Activated CD8-positive, alpha-beta T cell treated with anti-CD3 and anti-CD28 coated beads for 36 hours (primary cell): ENCODE measurements at regions not wholly inside any gene's neighbourhood (a gene's known extent, or its start where the extent isn't known, plus 50 kb on each side); places are given as distances from the start of the nearest gene placed in this dataset.
"Not testable (repeated sequence)": the region's sequence is repeated elsewhere in the genome, so short reads cannot be mapped to it uniquely, and the experiment has no call there.

ENCODE experiments used
- ATAC-seq: fragments of 200-7000 bp; cut with Tn5 transposase; one replicate; pipeline ENCODE4 v1.10.0; 2021; ENCODE audit warnings: mild to moderate bottlenecking, moderate library complexity
- CTCF ChIA-PET: fragments of 350-600 bp; sonication (Branson Sonifier 250); formaldehyde crosslinking; loops from one replicate; lab custom pipeline; 2021; ENCODE audit warnings: antibody characterized with exemption; lab: Charles Lee
- POLR2A ChIA-PET: fragments of 350-600 bp; sonication (Branson Sonifier 250); formaldehyde crosslinking; loops from one replicate; lab custom pipeline; 2021; ENCODE audit warnings: antibody characterized with exemption; lab: Charles Lee
- DNase-seq: peaks from one replicate; pipeline ENCODE4 v3.0.0-alpha.2; 2020
- H3K27ac Mint-ChIP-seq: one replicate; pipeline ENCODE4 v1.8.0; 2021; ENCODE audit warnings: mild to moderate bottlenecking, mixed read lengths
- H3K27me3 Mint-ChIP-seq: one replicate; pipeline ENCODE4 v1.8.0; 2021; ENCODE audit warnings: mixed read lengths
- H3K36me3 Mint-ChIP-seq: one replicate; pipeline ENCODE4 v1.8.0; 2021; ENCODE audit warnings: low read depth, mixed read lengths
- H3K4me1 Mint-ChIP-seq: one replicate; pipeline ENCODE4 v1.8.0; 2021; ENCODE audit warnings: low read depth, mixed read lengths
- H3K4me3 Mint-ChIP-seq: one replicate; pipeline ENCODE4 v1.8.0; 2021; ENCODE audit warnings: mild to moderate bottlenecking, moderate library complexity, mixed read lengths
- H3K9me3 Mint-ChIP-seq: one replicate; pipeline ENCODE4 v1.8.0; 2021; ENCODE audit warnings: mixed read lengths
- CTCF ChIP-seq: fragments of 200-600 bp; IDR thresholded peaks from one replicate; pipeline ENCODE4 v1.8.0; 2022; ENCODE audit warnings: antibody characterized with exemption, mild to moderate bottlenecking
- intact Hi-C: fragments of 100-400 bp; cut with micrococcal nuclease; formaldehyde crosslinking; loops from one replicate; pipeline ENCODE4 v1.10.0; 2022

GRCh38 chr4:117157360-117157759 is 72.0 kb upstream of the TRAM1L1 start:
- ChIA-PET CTCF (no interaction called here), POLR2A (no interaction called here)
- Mint-ChIP-seq H3K27me3 (no peaks in the 10 kb centered on the region), H3K4me1 (no peaks in the 10 kb centered on the region), H3K9me3 (no peaks in the 10 kb centered on the region), H3K4me3 (no peak overlapping the region), H3K27ac (no peak overlapping the region), H3K36me3 (no peaks in the 10 kb centered on the region)
- TF ChIP-seq CTCF = no peak
- ATAC-seq (no peak), DNase-seq (no peak)
- intact Hi-C loops = no loop called here

DNA sequence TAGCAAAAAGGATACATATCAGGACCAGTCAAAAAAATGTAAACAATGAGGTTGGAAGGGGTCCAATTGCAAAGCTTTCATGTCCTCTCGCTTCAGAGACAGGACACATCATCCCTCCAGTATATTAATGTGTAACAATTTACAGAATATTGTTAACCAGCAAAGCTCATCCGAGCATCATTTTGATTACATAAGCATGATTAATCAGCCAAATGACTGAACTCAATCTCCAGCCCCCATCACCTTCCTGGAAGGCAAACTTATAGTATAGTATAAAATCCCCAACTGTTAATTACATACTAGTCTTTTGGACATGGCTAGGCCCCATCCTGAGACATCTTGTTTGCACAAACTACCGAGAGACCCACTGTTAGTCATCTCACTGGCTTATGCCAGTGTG is 77.6 kb upstream of the TRAM1L1 start:
- H3K4me1 Mint-ChIP-seq = no peaks in the 10 kb centered on the region
- DNase-seq (no peak), ATAC-seq (no peak)
- no peaks in the 10 kb centered on the region for H3K27me3 Mint-ChIP-seq
- TF ChIP-seq CTCF = no peak
- ChIA-PET POLR2A (no interaction called here), CTCF (no interaction called here)
- no peaks in the 10 kb centered on the region for H3K9me3 Mint-ChIP-seq
- no peak overlapping the region for H3K4me3 Mint-ChIP-seq
- H3K36me3 Mint-ChIP-seq = no peaks in the 10 kb centered on the region
- no peak overlapping the region for H3K27ac Mint-ChIP-seq
- intact Hi-C loops = no loop called here

- DNase-seq (no peak), ATAC-seq (no peak)
- Mint-ChIP-seq H3K27me3 (no peaks in the 10 kb centered on the region), H3K36me3 (no peaks in the 10 kb centered on the region), H3K9me3 (no peaks in the 10 kb centered on the region), H3K4me3 (no peak overlapping the region), H3K27ac (no peak overlapping the region), H3K4me1 (no peaks in the 10 kb centered on the region)
- POLR2A ChIA-PET = no interaction called here
- CTCF ChIA-PET = no interaction called here
- no peak for TF ChIP-seq CTCF
- intact Hi-C loops = no loop called here
Measured at GRCh38 chr4:117164338-117164737, 79.0 kb upstream of the TRAM1L1 start.

DNA sequence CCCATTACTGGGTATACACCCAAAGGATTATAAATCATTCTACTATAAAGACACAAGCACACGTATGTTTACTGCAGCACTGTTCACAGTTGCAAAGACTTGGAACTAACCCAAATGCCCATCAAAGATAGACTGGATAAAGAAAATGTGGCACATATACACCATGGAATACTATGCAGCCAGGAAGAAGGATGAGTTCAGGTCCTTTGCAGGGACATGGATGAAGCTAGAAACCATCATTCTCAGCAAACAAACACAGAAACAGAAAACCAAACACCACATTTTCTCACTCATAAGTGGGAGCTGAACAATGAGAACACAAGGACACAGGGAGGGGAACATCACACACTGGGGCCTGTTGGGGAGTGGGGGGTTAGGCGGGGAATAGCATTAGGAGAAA is 90.0 kb upstream of the TRAM1L1 start:
- ATAC-seq, H3K27ac Mint-ChIP-seq, H3K36me3 Mint-ChIP-seq, CTCF ChIA-PET, H3K4me3 Mint-ChIP-seq, intact Hi-C loops, H3K9me3 Mint-ChIP-seq, H3K27me3 Mint-ChIP-seq, H3K4me1 Mint-ChIP-seq, POLR2A ChIA-PET, DNase-seq: not testable (repeated sequence)

DNA sequence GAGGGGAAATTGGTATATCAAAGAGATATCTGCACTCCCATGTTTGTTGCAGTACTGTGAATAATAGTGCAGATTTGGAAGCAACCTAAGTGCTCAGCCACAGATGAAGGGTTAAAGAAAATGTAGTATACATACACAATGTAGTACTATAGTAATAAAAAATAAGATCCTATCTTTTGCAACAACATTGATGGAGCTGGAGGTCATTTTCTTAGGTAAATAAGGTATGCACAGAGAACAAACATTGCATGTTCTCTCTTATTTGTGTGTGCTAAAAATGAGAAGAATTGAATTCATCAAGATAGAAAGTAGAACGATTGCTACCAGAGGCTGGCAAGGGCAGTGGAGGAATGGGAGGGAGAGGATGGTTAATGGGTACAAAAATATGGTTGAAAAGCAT is 117.9 kb upstream of the TRAM1L1 start:
- CTCF ChIA-PET = interaction anchor here (1.1 kb wide), 1 partner anchor 8 kb away, joined by 3 read pairs; no protein-coding TSS in a partner anchor
- no peak for TF ChIP-seq CTCF
- no peaks in the 10 kb centered on the region for H3K27me3 Mint-ChIP-seq
- no peak overlapping the region for H3K4me3 Mint-ChIP-seq
- DNase-seq = no peak
- peaks cover 2% of the 10 kb centered on the region for H3K9me3 Mint-ChIP-seq
- H3K4me1 Mint-ChIP-seq = no peaks in the 10 kb centered on the region
- intact Hi-C loops = no loop called here
- no peaks in the 10 kb centered on the region for H3K36me3 Mint-ChIP-seq
- ATAC-seq = no peak
- H3K27ac Mint-ChIP-seq = no peak overlapping the region
- POLR2A ChIA-PET = no interaction called here

DNA sequence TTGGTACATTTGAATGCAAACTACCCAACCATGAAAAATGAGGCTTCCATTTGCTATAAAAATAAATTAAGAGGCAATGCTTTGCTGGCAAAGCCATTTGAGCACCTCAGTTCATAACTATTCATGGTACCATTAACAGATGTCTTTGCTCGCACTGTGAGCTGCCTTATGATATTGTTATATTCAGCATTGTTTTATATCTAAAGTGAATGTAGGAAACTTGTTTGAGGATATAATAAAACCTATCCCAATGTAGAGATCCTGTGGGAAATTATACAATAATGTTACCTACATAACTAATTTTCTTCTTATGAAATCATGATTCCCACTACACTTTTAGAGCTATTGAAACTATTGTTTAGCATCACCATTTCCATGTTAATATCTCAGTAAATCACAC is 125.2 kb upstream of the TRAM1L1 start:
- CTCF ChIA-PET = no interaction called here
- ATAC-seq = no peak

More for the DNA sequence above, 125.2 kb upstream of the TRAM1L1 start:
- H3K27ac Mint-ChIP-seq = no peak overlapping the region
- no peak for TF ChIP-seq CTCF
- DNase-seq = no peak
- no peaks in the 10 kb centered on the region for H3K9me3 Mint-ChIP-seq
- no peaks in the 10 kb centered on the region for H3K36me3 Mint-ChIP-seq
- intact Hi-C loops = no loop called here
- H3K4me1 Mint-ChIP-seq = no peaks in the 10 kb centered on the region
- no peak overlapping the region for H3K4me3 Mint-ChIP-seq
- H3K27me3 Mint-ChIP-seq = no peaks in the 10 kb centered on the region
- POLR2A ChIA-PET = no interaction called here
